Common myeloid progenitor, CD34-positive (primary cell): ENCODE measurements at regions not wholly inside any gene's neighbourhood (a gene's known extent, or its start where the extent isn't known, plus 50 kb on each side); places are given as distances from the start of the nearest gene placed in this dataset.

Source experiments
- CTCF ChIA-PET: fragments of 350-600 bp; sonication (Branson Sonifier 250); formaldehyde crosslinking; loops from one replicate; lab custom pipeline; 2021; ENCODE audit warnings: antibody characterized with exemption; lab: Charles Lee
- POLR2A ChIA-PET: fragments of 350-600 bp; sonication (Branson Sonifier 250); formaldehyde crosslinking; loops from one replicate; lab custom pipeline; 2021; ENCODE audit warnings: antibody characterized with exemption; lab: Charles Lee
- DNase-seq, 3 donors: peaks; one replicate each; pipeline versions ENCODE4 v3.0.0 to v3.0.0-alpha.2; 2013
- H3K27ac ChIP-seq, 2 experiments: 1 replicate in 1 of 2; 2 replicates in 1 of 2; pipeline ENCODE4 v1.7.0; 2013; ENCODE audit warnings: inconsistent platforms in 2 of 2, low read length in 2 of 2, mild to moderate bottlenecking in 2 of 2, low read depth in 1 of 2, moderate library complexity in 1 of 2; ENCODE audit not compliant: severe bottlenecking in 2 of 2, insufficient read depth in 1 of 2, poor library complexity in 1 of 2
- H3K27me3 ChIP-seq, 5 experiments: replicated peaks in 2 of 5; 1 replicate in 3 of 5; 2 replicates in 2 of 5; pipeline versions ENCODE4 v1.6.1 to v1.7.0; 2013; ENCODE audit warnings: low read length in 4 of 5, mild to moderate bottlenecking in 2 of 5, moderate library complexity in 2 of 5, inconsistent platforms in 1 of 5; ENCODE audit not compliant: insufficient read depth in 5 of 5, control insufficient read depth in 4 of 5
- H3K36me3 ChIP-seq, 4 experiments: 1 replicate in 2 of 4; 2 replicates in 2 of 4; pipeline versions ENCODE4 v1.6.1 to v1.7.0; 2013; ENCODE audit warnings: low read length in 3 of 4, control low read depth in 1 of 4, mild to moderate bottlenecking in 1 of 4; ENCODE audit not compliant: control insufficient read depth in 4 of 4, insufficient read depth in 4 of 4
- H3K4me1 ChIP-seq, 4 experiments: 1 replicate in 3 of 4; 2 replicates in 1 of 4; pipeline versions ENCODE4 v1.6.1 to v1.7.1; 2013; ENCODE audit warnings: low read length in 3 of 4, mild to moderate bottlenecking in 3 of 4, control low read depth in 1 of 4, inconsistent platforms in 1 of 4, moderate library complexity in 1 of 4; ENCODE audit not compliant: control insufficient read depth in 4 of 4, insufficient read depth in 4 of 4; ENCODE audit errors: control extremely low read depth in 1 of 4
- H3K4me3 ChIP-seq, 7 experiments: 1 replicate in 4 of 7; 2 replicates in 3 of 7; pipeline versions ENCODE4 v1.5.1 to v1.7.0; 2013; ENCODE audit warnings: mild to moderate bottlenecking in 7 of 7, low read length in 6 of 7, moderate library complexity in 6 of 7, inconsistent platforms in 2 of 7, low read depth in 2 of 7, control low read depth in 1 of 7; ENCODE audit not compliant: insufficient read depth in 4 of 7, control insufficient read depth in 1 of 7; ENCODE audit errors: extremely low read depth in 1 of 7
- H3K9me3 ChIP-seq, 5 experiments: 1 replicate in 4 of 5; 2 replicates in 1 of 5; pipeline versions ENCODE4 v1.6.1 to v1.7.1; 2013; ENCODE audit warnings: low read length in 4 of 5, mild to moderate bottlenecking in 2 of 5, inconsistent platforms in 1 of 5, low read depth in 1 of 5, moderate library complexity in 1 of 5; ENCODE audit not compliant: control insufficient read depth in 4 of 5, insufficient read depth in 2 of 5; ENCODE audit errors: control extremely low read depth in 1 of 5
- WGBS: methylation state at CpG from one replicate; pipeline ENCODE4 v1.1.5; 2013; ENCODE audit not compliant: insufficient coverage; 5-methylcytosine and 5-hydroxymethylcytosine counted together

DNA sequence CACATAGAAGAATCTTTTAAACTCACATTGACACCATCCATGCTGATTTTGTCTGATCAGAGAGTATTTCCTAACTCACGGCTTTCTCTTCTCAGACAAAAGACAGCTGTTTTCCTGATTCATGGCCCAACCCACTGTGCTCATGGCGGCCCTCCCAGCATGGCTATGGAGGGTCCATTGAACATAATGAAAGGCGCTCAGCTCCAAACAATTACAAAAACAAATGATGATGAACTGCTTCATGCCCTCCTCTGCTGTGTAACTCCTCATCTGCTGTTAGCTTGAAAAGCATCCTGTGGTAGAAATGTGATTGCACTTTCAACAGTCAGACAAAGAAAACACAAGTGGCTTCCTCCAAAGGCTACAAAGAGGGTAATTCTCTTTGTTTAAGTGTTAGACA is 673.8 kb downstream of the PRELID2 start:
- Histone ChIP-seq H3K27ac (no peak overlapping the region), H3K4me1 (no peaks in the 10 kb centered on the region), H3K36me3 (no peaks in the 10 kb centered on the region), H3K9me3 (no peaks in the 10 kb centered on the region), H3K4me3 (no peak overlapping the region), H3K27me3 (no peaks in the 10 kb centered on the region)
- POLR2A ChIA-PET = no interaction called here
- CTCF ChIA-PET = interaction anchor here (1.6 kb wide), 1 partner anchor 15 kb away, joined by 3 read pairs; no protein-coding TSS in a partner anchor
- no peak for DNase-seq
- 91% methylated on average over 2 of the region's 3 CpGs for WGBS

DNA sequence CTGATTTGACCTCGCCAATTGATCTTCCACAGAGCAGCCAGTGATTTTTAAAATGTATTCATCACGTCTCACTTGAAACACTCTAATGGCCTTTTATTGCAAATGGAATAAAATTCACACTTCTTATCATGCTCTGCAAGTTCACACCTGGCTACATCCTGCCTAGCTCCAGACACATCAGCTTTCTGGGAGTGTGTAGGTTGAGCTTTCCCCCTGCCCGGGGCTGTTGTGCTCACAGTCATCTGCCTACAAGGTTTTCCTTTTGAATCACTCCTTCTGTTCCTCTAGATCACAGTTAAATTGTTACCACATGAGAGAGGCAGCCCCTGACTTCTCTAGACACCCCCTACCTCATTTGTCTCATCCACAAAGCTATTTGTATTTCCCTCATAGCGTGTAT is 674.5 kb downstream of the PRELID2 start:
- 82% methylated on average over 3 of the region's 4 CpGs for WGBS
- H3K9me3 ChIP-seq = no peaks in the 10 kb centered on the region
- no peaks in the 10 kb centered on the region for H3K36me3 ChIP-seq
- no peak overlapping the region for H3K4me3 ChIP-seq
- ChIA-PET CTCF (no interaction called here), POLR2A (no interaction called here)
- DNase-seq = no peak
- H3K27me3 ChIP-seq = no peaks in the 10 kb centered on the region
- no peak overlapping the region for H3K27ac ChIP-seq
- no peaks in the 10 kb centered on the region for H3K4me1 ChIP-seq

DNA sequence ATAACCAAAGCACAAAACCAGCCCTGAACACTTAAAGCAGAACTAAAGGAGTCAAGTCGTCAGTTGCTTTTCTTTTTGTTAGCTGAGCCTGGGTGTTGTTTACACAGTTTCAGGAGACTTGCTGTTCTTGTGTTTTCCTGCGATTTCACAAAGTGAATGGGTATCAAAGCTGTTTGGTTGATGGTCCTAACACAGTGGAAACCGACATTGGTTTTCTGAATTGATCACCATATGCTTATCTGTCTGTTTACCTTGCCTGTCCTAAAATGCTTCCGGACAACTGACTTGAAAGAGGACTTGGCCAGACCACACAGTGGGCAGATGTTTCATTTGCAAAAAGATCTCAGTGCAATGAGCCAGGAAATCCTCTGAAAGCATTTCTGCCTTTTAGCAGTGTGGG is 676.4 kb downstream of the PRELID2 start:
- ChIA-PET POLR2A (no interaction called here), CTCF (no interaction called here)
- no peak overlapping the region for H3K4me3 ChIP-seq
- WGBS = 87% methylated on average over 3 of the region's 4 CpGs
- no peak for DNase-seq
- no peaks in the 10 kb centered on the region for H3K36me3 ChIP-seq
- no peaks in the 10 kb centered on the region for H3K9me3 ChIP-seq
- H3K27ac ChIP-seq = no peak overlapping the region
- no peaks in the 10 kb centered on the region for H3K27me3 ChIP-seq
- H3K4me1 ChIP-seq = no peaks in the 10 kb centered on the region

GRCh38 chr5:145157841-145158240 is 677.3 kb downstream of the PRELID2 start:
- Histone ChIP-seq H3K36me3 (no peaks in the 10 kb centered on the region), H3K27ac (no peak overlapping the region), H3K9me3 (no peaks in the 10 kb centered on the region), H3K4me3 (no peak overlapping the region), H3K4me1 (no peaks in the 10 kb centered on the region), H3K27me3 (no peaks in the 10 kb centered on the region)
- no peak for DNase-seq
- ChIA-PET POLR2A (no interaction called here), CTCF (no interaction called here)

DNA sequence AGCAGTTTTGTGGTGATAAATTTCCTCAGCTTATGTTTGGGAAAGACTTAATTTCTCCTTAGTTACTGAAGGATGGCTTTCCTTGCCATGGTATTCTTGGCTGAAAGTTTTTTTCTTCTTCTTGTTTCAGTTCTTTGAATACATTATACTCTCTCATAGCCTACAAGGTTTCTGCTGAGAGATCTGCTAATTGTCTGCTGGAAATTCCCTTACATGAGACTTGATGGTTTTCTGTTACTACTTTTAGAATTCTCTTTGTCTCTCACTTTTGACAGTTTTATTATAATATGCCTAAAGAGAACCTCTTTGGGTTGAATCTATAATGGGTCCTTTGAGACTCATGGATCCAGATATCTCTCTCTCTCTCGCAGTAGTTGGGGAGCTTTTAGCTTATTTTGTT is 693.6 kb downstream of the PRELID2 start:
- H3K27ac ChIP-seq = no peak overlapping the region
- POLR2A ChIA-PET = no interaction called here
- no CpG with 5 or more reads among the region's 1 CpG for WGBS
- H3K9me3 ChIP-seq = no peaks in the 10 kb centered on the region
- CTCF ChIA-PET = no interaction called here
- no peaks in the 10 kb centered on the region for H3K27me3 ChIP-seq
- H3K4me3 ChIP-seq = no peak overlapping the region
- H3K36me3 ChIP-seq = no peaks in the 10 kb centered on the region
- no peak for DNase-seq
- H3K4me1 ChIP-seq = no peaks in the 10 kb centered on the region

- POLR2A ChIA-PET = no interaction called here
These were observed 704.1 kb downstream of the PRELID2 start for GRCh38 chr5:145130996-145131395.

DNA sequence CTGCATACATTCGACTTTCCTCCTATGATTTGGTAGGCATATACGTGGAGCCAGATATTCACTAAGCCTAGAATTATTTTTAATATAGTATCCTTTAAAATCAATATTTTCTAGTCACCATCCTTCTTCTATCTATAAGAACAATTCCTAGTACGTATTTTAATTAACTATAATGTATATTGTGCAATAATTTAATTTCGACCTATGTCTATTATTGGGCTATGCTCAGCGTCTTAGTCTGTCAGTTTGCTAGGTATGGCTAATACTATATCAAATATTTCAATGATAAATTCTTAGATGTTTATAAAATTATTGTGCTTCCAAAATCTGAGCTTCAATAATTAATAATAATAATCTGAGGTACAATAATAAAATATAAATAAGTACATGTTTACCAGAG is 705.3 kb downstream of the PRELID2 start:
- H3K27ac ChIP-seq = no peak overlapping the region
- CTCF ChIA-PET = no interaction called here
- no peaks in the 10 kb centered on the region for H3K4me1 ChIP-seq
- POLR2A ChIA-PET = no interaction called here
- H3K27me3 ChIP-seq = no peaks in the 10 kb centered on the region
- WGBS = no CpG with 5 or more reads among the region's 5 CpGs
- no peak overlapping the region for H3K4me3 ChIP-seq
- no peaks in the 10 kb centered on the region for H3K36me3 ChIP-seq
- H3K9me3 ChIP-seq = peaks cover 0 to 3% (median 0%) of the 10 kb centered on the region in 5 experiments
- DNase-seq = no peak

More at GRCh38 chr5:145130996-145131395, 704.1 kb downstream of the PRELID2 start:
- H3K36me3 ChIP-seq = no peaks in the 10 kb centered on the region
- CTCF ChIA-PET = no interaction called here
- no peak for DNase-seq
- no peaks in the 10 kb centered on the region for H3K27me3 ChIP-seq
- no peak overlapping the region for H3K27ac ChIP-seq
- no peaks in the 10 kb centered on the region for H3K4me1 ChIP-seq
- no peaks in the 10 kb centered on the region for H3K9me3 ChIP-seq
- no peak overlapping the region for H3K4me3 ChIP-seq
- 61% methylated on average over 3 of the region's 3 CpGs for WGBS
